Omental fat pad (tissue), 3 donors: ENCODE measurements at regions not wholly inside any gene's neighbourhood (a gene's known extent, or its start where the extent isn't known, plus 50 kb on each side); places are given as distances from the start of the nearest gene placed in this dataset.
"Not testable (repeated sequence)": the region's sequence is repeated elsewhere in the genome, so short reads cannot be mapped to it uniquely, and the experiment has no call there.

Experiments used
- ATAC-seq: fragments of 150-250 bp; one replicate; pipeline ENCODE4 v1.9.1; 2016; ENCODE audit warnings: mild to moderate bottlenecking, moderate library complexity; ENCODE audit not compliant: low FRiP score
- DNase-seq: peaks from one replicate; pipeline ENCODE4 v3.0.0-alpha.2; 2019; ENCODE audit warnings: low spot score
- CTCF ChIP-seq, 3 donors: fragments of 450-650 bp; IDR thresholded peaks; one replicate each; pipeline ENCODE4 v1.5.1; 2016 to 2017; ENCODE audit warnings: antibody characterized with exemption in 3 of 3, mild to moderate bottlenecking in 3 of 3, moderate library complexity in 2 of 3

GRCh38 chr3:25992606-25993005, 202.7 kb downstream of the OXSM start:
- TF ChIP-seq CTCF (IDR thresholded peaks at IDR 0.05), result no peak
- no peak for DNase-seq
- ATAC-seq, result no peak

GRCh38 chr3:26004172-26004571, 214.3 kb downstream of the OXSM start:
- TF ChIP-seq CTCF (IDR thresholded peaks at IDR 0.05), result no peak
- no peak for ATAC-seq
- DNase-seq, result no peak

GRCh38 chr3:26011276-26011675, 221.4 kb downstream of the OXSM start:
- no peak for ATAC-seq
- DNase-seq, result no peak
- no peak for TF ChIP-seq CTCF (IDR thresholded peaks at IDR 0.05)

GRCh38 chr3:26012241-26012745, 222.4 kb downstream of the OXSM start:
- no peak for TF ChIP-seq CTCF (IDR thresholded peaks at IDR 0.05)
- ATAC-seq (no peak), DNase-seq (no peak)

- no peak for DNase-seq
- ATAC-seq, result no peak
- no peak for TF ChIP-seq CTCF (IDR thresholded peaks at IDR 0.05)
Measured at GRCh38 chr3:26015752-26016151, 225.9 kb downstream of the OXSM start.

GRCh38 chr3:26018889-26019288, 229.0 kb downstream of the OXSM start:
- TF ChIP-seq CTCF (IDR thresholded peaks at IDR 0.05), result no peak
- ATAC-seq (no peak), DNase-seq (no peak)

- not testable (repeated sequence) for ATAC-seq, DNase-seq
Measured at GRCh38 chr3:26024206-26024605, 234.3 kb downstream of the OXSM start.

- DNase-seq (no peak), ATAC-seq (no peak)
- TF ChIP-seq CTCF (IDR thresholded peaks at IDR 0.05), result no peak
Measured at GRCh38 chr3:26029321-26029720, 239.4 kb downstream of the OXSM start.

- ATAC-seq, result not testable (repeated sequence)
Measured at GRCh38 chr3:26042126-26042525, 252.2 kb downstream of the OXSM start.

More at GRCh38 chr3:26042126-26042525, 252.2 kb downstream of the OXSM start:
- DNase-seq, result not testable (repeated sequence)
